Hepatocyte (in vitro differentiated cells): ENCODE measurements at regions not wholly inside any gene's neighbourhood (a gene's known extent, or its start where the extent isn't known, plus 50 kb on each side); places are given as distances from the start of the nearest gene placed in this dataset.

ENCODE experiments used
- DNase-seq: peaks from one replicate; pipeline ENCODE4 v3.0.0-alpha.2; 2016; ENCODE audit warnings: low spot score
- H2AFZ ChIP-seq: fragments of 200-600 bp; sonication (generic); 2 replicates; pipeline ENCODE4 v1.6.0; 2016; ENCODE audit warnings: antibody characterized with exemption, mild to moderate bottlenecking
- H3K27ac ChIP-seq: fragments of 200-600 bp; sonication (generic); 2 replicates; pipeline ENCODE4 v1.5.1; 2016; ENCODE audit warnings: mild to moderate bottlenecking
- H3K27me3 ChIP-seq: fragments of 200-600 bp; sonication (generic); 2 replicates; pipeline ENCODE4 v1.6.1; 2016
- H3K36me3 ChIP-seq: fragments of 200-600 bp; sonication (generic); replicated peaks from 2 replicates; pipeline ENCODE4 v1.5.1; 2016; ENCODE audit warnings: low read depth; ENCODE audit not compliant: insufficient read depth
- H3K4me1 ChIP-seq: fragments of 200-600 bp; sonication (generic); 2 replicates; pipeline ENCODE4 v1.5.1; 2016; ENCODE audit warnings: mild to moderate bottlenecking, moderate library complexity; ENCODE audit not compliant: insufficient read depth
- H3K4me2 ChIP-seq: fragments of 200-600 bp; sonication (generic); 2 replicates; pipeline ENCODE4 v1.6.0; 2016
- H3K4me3 ChIP-seq: fragments of 200-600 bp; sonication (generic); 2 replicates; pipeline ENCODE4 v1.5.1; 2016; ENCODE audit warnings: mild to moderate bottlenecking
- H3K79me2 ChIP-seq: fragments of 200-600 bp; sonication (generic); 2 replicates; pipeline ENCODE4 v1.6.0; 2017; ENCODE audit warnings: mild to moderate bottlenecking
- H3K9me2 ChIP-seq: fragments of 200-600 bp; sonication (generic); replicated peaks from 2 replicates; pipeline ENCODE4 v1.6.0; 2017; ENCODE audit warnings: mild to moderate bottlenecking; ENCODE audit not compliant: insufficient read depth
- H3K9me3 ChIP-seq: fragments of 200-600 bp; sonication (generic); 2 replicates; pipeline ENCODE4 v1.5.1; 2016; ENCODE audit warnings: low read depth, mild to moderate bottlenecking
- H4K20me1 ChIP-seq: fragments of 200-600 bp; sonication (generic); 2 replicates; pipeline ENCODE4 v1.6.0; 2016; ENCODE audit warnings: mild to moderate bottlenecking; ENCODE audit not compliant: insufficient read depth, poor library complexity, severe bottlenecking
- EZH2 ChIP-seq: fragments of 200-600 bp; sonication (generic); IDR thresholded peaks from 2 replicates; pipeline ENCODE4 v1.6.1; 2016; ENCODE audit warnings: antibody characterized with exemption, mild to moderate bottlenecking, borderline replicate concordance
- EZH2phosphoT487 ChIP-seq: fragments of 200-600 bp; sonication (generic); IDR thresholded peaks from one replicate; pipeline ENCODE4 v1.6.1; 2018; ENCODE audit warnings: antibody characterized with exemption, mild to moderate bottlenecking, low read depth, moderate library complexity; ENCODE audit not compliant: unreplicated experiment, severe bottlenecking
- WGBS: methylation state at CpG from one replicate; pipeline ENCODE4 v1.1.6; 2016; ENCODE audit warnings: low lambda C conversion rate; ENCODE audit errors: missing lambda C conversion rate; 5-methylcytosine and 5-hydroxymethylcytosine counted together
- TF ChIP-seq, protein P1 (sequence below): fragments of 200-600 bp; sonication (generic); IDR thresholded peaks from 2 replicates; pipeline ENCODE4 v1.5.1; 2016; ENCODE audit warnings: antibody characterized with exemption, mild to moderate bottlenecking; ENCODE audit not compliant: poor library complexity

DNA sequence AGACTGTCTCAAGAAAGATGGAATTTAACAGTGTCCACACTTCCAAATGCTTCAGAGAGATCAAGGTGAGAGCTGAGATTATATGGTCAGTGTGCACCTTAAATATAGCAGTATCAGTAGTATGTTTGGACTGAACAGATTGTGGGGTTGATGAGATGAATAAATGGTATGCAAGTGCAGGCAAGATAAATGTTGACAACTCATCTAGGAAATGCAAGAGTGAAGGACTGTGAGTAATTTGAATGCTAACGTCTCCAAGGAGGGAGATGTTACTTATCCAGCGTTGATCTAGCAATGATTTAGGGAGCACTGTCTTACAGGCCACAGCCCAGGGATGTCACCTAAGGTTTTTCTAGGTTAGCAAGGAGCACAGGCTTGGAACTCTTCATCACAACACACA is 170.7 kb upstream of the GALNT2 start:
- no peak for DNase-seq
- H3K4me3 ChIP-seq = no peak overlapping the region
- no peak overlapping the region for H3K4me2 ChIP-seq
- peaks cover 21% of the 10 kb centered on the region for H3K4me1 ChIP-seq
- 78% methylated on average over 2 of the region's 2 CpGs for WGBS
- H3K27me3 ChIP-seq = no peaks in the 10 kb centered on the region
- no peak overlapping the region for H2AFZ ChIP-seq
- TF ChIP-seq EZH2 = no peak
- TF ChIP-seq EZH2phosphoT487 = no peak
- TF ChIP-seq, protein P1, sequence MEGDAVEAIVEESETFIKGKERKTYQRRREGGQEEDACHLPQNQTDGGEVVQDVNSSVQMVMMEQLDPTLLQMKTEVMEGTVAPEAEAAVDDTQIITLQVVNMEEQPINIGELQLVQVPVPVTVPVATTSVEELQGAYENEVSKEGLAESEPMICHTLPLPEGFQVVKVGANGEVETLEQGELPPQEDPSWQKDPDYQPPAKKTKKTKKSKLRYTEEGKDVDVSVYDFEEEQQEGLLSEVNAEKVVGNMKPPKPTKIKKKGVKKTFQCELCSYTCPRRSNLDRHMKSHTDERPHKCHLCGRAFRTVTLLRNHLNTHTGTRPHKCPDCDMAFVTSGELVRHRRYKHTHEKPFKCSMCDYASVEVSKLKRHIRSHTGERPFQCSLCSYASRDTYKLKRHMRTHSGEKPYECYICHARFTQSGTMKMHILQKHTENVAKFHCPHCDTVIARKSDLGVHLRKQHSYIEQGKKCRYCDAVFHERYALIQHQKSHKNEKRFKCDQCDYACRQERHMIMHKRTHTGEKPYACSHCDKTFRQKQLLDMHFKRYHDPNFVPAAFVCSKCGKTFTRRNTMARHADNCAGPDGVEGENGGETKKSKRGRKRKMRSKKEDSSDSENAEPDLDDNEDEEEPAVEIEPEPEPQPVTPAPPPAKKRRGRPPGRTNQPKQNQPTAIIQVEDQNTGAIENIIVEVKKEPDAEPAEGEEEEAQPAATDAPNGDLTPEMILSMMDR = no peak
- H3K36me3 ChIP-seq = no peaks in the 10 kb centered on the region
- H3K79me2 ChIP-seq = no peaks in the 10 kb centered on the region
- H3K27ac ChIP-seq = no peak overlapping the region
- H3K9me2 ChIP-seq = no peaks in the 10 kb centered on the region
- H4K20me1 ChIP-seq = no peaks in the 10 kb centered on the region
- no peaks in the 10 kb centered on the region for H3K9me3 ChIP-seq

DNA sequence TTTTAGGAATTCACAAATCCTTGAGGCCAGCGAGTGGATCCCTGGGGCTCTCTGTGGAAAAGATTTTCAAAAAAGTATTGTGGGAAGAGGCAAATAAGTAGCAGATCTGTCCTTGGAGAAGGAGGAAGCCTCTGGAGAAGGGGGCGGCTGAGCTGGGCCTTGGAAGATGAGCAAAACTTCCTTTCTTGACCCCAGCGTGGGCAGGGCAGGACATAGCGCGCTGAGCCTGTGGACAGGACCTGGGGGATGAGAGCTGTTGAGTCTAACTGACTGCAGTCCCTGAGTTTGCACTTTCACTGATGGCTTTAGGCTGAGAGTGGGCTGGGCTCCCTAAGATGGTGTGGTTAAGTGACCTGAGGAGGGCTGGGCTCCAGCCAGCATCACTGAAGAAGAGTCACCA is 170.2 kb upstream of the GALNT2 start:
- no peak for DNase-seq
- no peak overlapping the region for H3K27ac ChIP-seq
- H3K4me3 ChIP-seq = no peak overlapping the region
- no peak overlapping the region for H2AFZ ChIP-seq
- TF ChIP-seq EZH2 (no peak), EZH2phosphoT487 (no peak)
- TF ChIP-seq, protein P1 = no peak
- H3K9me2 ChIP-seq = no peaks in the 10 kb centered on the region
- no peaks in the 10 kb centered on the region for H3K79me2 ChIP-seq
- no peaks in the 10 kb centered on the region for H4K20me1 ChIP-seq
- WGBS = 99% methylated on average over 5 of the region's 5 CpGs
- H3K9me3 ChIP-seq = no peaks in the 10 kb centered on the region
- H3K27me3 ChIP-seq = no peaks in the 10 kb centered on the region
- H3K36me3 ChIP-seq = no peaks in the 10 kb centered on the region
- peaks cover 21% of the 10 kb centered on the region for H3K4me1 ChIP-seq
- no peak overlapping the region for H3K4me2 ChIP-seq

DNA sequence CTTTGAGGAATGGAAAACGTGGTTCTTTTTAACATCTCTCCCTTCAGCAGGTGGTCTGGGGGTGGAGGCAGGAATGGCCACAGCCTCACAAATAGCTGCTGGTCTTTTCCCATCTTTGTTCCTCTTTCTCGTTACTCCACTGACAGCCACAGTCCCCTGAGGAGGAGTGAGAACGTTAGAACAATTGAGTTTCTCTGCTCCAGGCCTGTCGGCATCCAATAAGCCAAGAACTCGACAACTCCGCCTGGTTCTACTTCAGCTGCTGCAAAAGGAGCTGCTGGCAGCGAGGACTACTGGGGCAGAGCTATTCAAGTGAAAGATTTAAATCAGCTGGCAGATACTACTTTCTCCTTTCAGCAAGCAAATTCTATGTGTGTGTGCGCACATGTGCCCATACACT is 169.5 kb upstream of the GALNT2 start:
- Histone ChIP-seq H2AFZ (no peak overlapping the region), H3K9me2 (no peaks in the 10 kb centered on the region), H3K4me1 (peaks cover 19% of the 10 kb centered on the region), H3K36me3 (no peaks in the 10 kb centered on the region), H3K27ac (no peak overlapping the region), H3K4me3 (no peak overlapping the region), H3K79me2 (no peaks in the 10 kb centered on the region), H4K20me1 (no peaks in the 10 kb centered on the region), H3K27me3 (no peaks in the 10 kb centered on the region), H3K4me2 (no peak overlapping the region), H3K9me3 (no peaks in the 10 kb centered on the region)
- 76% methylated on average over 8 of the region's 8 CpGs for WGBS
- TF ChIP-seq EZH2phosphoT487 (no peak), EZH2 (no peak)
- TF ChIP-seq, protein P1 = no peak
- no peak for DNase-seq

DNA sequence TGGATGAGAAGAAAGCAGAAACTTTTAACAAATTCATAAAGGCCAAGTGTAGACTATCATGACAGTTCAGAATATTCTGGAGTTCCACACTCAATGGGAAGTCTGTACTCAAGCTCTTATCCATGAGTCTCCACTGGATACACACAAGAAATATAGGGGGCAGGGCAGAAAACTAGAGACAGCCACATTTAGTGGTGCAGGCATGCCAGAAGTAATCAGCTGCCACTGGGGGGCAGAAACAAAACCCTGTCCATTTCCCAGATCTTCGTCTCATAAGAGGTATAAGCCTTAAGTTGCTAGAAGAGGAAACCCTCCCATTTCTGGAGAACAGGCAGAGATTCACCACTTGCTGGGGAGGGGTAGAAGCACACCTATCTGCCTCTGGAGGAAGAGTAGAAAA is 166.8 kb upstream of the GALNT2 start:
- H3K79me2 ChIP-seq = no peaks in the 10 kb centered on the region
- H4K20me1 ChIP-seq = no peaks in the 10 kb centered on the region
- no peaks in the 10 kb centered on the region for H3K4me1 ChIP-seq
- DNase-seq = no peak
- no peak overlapping the region for H3K4me3 ChIP-seq
- WGBS = 89% methylated on average over 1 of the region's 1 CpG
- no peak overlapping the region for H3K27ac ChIP-seq
- no peaks in the 10 kb centered on the region for H3K9me2 ChIP-seq
- no peak for TF ChIP-seq EZH2phosphoT487
- no peak for TF ChIP-seq EZH2
- TF ChIP-seq, protein P1 = no peak
- no peak overlapping the region for H2AFZ ChIP-seq
- no peaks in the 10 kb centered on the region for H3K27me3 ChIP-seq
- no peaks in the 10 kb centered on the region for H3K9me3 ChIP-seq
- no peak overlapping the region for H3K4me2 ChIP-seq
- H3K36me3 ChIP-seq = no peaks in the 10 kb centered on the region
